Hepatocyte (in vitro differentiated cells): ENCODE measurements at regions not wholly inside any gene's neighbourhood (a gene's known extent, or its start where the extent isn't known, plus 50 kb on each side); places are given as distances from the start of the nearest gene placed in this dataset.

Source experiments
- DNase-seq: peaks from one replicate; pipeline ENCODE4 v3.0.0-alpha.2; 2016; ENCODE audit warnings: low spot score
- H2AFZ ChIP-seq: fragments of 200-600 bp; sonication (generic); 2 replicates; pipeline ENCODE4 v1.6.0; 2016; ENCODE audit warnings: antibody characterized with exemption, mild to moderate bottlenecking
- H3K27ac ChIP-seq: fragments of 200-600 bp; sonication (generic); 2 replicates; pipeline ENCODE4 v1.5.1; 2016; ENCODE audit warnings: mild to moderate bottlenecking
- H3K27me3 ChIP-seq: fragments of 200-600 bp; sonication (generic); 2 replicates; pipeline ENCODE4 v1.6.1; 2016
- H3K36me3 ChIP-seq: fragments of 200-600 bp; sonication (generic); replicated peaks from 2 replicates; pipeline ENCODE4 v1.5.1; 2016; ENCODE audit warnings: low read depth; ENCODE audit not compliant: insufficient read depth
- H3K4me1 ChIP-seq: fragments of 200-600 bp; sonication (generic); 2 replicates; pipeline ENCODE4 v1.5.1; 2016; ENCODE audit warnings: mild to moderate bottlenecking, moderate library complexity; ENCODE audit not compliant: insufficient read depth
- H3K4me2 ChIP-seq: fragments of 200-600 bp; sonication (generic); 2 replicates; pipeline ENCODE4 v1.6.0; 2016
- H3K4me3 ChIP-seq: fragments of 200-600 bp; sonication (generic); 2 replicates; pipeline ENCODE4 v1.5.1; 2016; ENCODE audit warnings: mild to moderate bottlenecking
- H3K79me2 ChIP-seq: fragments of 200-600 bp; sonication (generic); 2 replicates; pipeline ENCODE4 v1.6.0; 2017; ENCODE audit warnings: mild to moderate bottlenecking
- H3K9me2 ChIP-seq: fragments of 200-600 bp; sonication (generic); replicated peaks from 2 replicates; pipeline ENCODE4 v1.6.0; 2017; ENCODE audit warnings: mild to moderate bottlenecking; ENCODE audit not compliant: insufficient read depth
- H3K9me3 ChIP-seq: fragments of 200-600 bp; sonication (generic); 2 replicates; pipeline ENCODE4 v1.5.1; 2016; ENCODE audit warnings: low read depth, mild to moderate bottlenecking
- H4K20me1 ChIP-seq: fragments of 200-600 bp; sonication (generic); 2 replicates; pipeline ENCODE4 v1.6.0; 2016; ENCODE audit warnings: mild to moderate bottlenecking; ENCODE audit not compliant: insufficient read depth, poor library complexity, severe bottlenecking
- EZH2 ChIP-seq: fragments of 200-600 bp; sonication (generic); IDR thresholded peaks from 2 replicates; pipeline ENCODE4 v1.6.1; 2016; ENCODE audit warnings: antibody characterized with exemption, mild to moderate bottlenecking, borderline replicate concordance
- EZH2phosphoT487 ChIP-seq: fragments of 200-600 bp; sonication (generic); IDR thresholded peaks from one replicate; pipeline ENCODE4 v1.6.1; 2018; ENCODE audit warnings: antibody characterized with exemption, mild to moderate bottlenecking, low read depth, moderate library complexity; ENCODE audit not compliant: unreplicated experiment, severe bottlenecking
- WGBS: methylation state at CpG from one replicate; pipeline ENCODE4 v1.1.6; 2016; ENCODE audit warnings: low lambda C conversion rate; ENCODE audit errors: missing lambda C conversion rate; 5-methylcytosine and 5-hydroxymethylcytosine counted together
- TF ChIP-seq, protein P1 (sequence below): fragments of 200-600 bp; sonication (generic); IDR thresholded peaks from 2 replicates; pipeline ENCODE4 v1.5.1; 2016; ENCODE audit warnings: antibody characterized with exemption, mild to moderate bottlenecking; ENCODE audit not compliant: poor library complexity

DNA sequence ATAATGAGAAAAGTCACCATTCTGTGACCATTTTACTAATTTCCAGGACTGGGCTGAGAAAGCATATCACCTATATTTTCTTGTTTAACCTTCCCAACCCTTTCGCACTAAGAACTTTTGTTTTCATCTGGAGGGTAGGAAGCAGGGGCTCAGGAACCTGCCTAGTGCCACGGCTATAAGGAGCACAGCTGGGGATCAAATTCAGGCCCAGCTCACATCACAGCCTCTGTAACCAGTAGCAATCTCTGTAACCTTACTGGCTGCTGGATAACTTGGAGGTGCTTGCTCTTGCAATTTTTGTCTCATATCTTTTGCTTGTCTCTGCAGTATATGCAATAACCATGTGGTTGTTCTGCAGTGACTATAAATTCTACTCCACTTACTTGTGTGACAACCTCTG is 62.0 kb downstream of the PABIR2 start:
- Histone ChIP-seq H3K9me3 (no peaks in the 10 kb centered on the region), H3K27me3 (no peaks in the 10 kb centered on the region), H3K36me3 (no peaks in the 10 kb centered on the region), H2AFZ (no peak overlapping the region), H3K27ac (peak overlapping the region; percentile 27), H3K4me1 (peaks cover 13% of the 10 kb centered on the region), H3K4me3 (no peak overlapping the region), H3K9me2 (no peaks in the 10 kb centered on the region), H4K20me1 (no peaks in the 10 kb centered on the region), H3K79me2 (no peaks in the 10 kb centered on the region), H3K4me2 (no peak overlapping the region)
- no peak for TF ChIP-seq EZH2
- TF ChIP-seq, protein P1, sequence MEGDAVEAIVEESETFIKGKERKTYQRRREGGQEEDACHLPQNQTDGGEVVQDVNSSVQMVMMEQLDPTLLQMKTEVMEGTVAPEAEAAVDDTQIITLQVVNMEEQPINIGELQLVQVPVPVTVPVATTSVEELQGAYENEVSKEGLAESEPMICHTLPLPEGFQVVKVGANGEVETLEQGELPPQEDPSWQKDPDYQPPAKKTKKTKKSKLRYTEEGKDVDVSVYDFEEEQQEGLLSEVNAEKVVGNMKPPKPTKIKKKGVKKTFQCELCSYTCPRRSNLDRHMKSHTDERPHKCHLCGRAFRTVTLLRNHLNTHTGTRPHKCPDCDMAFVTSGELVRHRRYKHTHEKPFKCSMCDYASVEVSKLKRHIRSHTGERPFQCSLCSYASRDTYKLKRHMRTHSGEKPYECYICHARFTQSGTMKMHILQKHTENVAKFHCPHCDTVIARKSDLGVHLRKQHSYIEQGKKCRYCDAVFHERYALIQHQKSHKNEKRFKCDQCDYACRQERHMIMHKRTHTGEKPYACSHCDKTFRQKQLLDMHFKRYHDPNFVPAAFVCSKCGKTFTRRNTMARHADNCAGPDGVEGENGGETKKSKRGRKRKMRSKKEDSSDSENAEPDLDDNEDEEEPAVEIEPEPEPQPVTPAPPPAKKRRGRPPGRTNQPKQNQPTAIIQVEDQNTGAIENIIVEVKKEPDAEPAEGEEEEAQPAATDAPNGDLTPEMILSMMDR: no peak
- TF ChIP-seq EZH2phosphoT487: no peak
- DNase-seq: no peak
- WGBS: 62% methylated on average over 2 of the region's 2 CpGs

DNA sequence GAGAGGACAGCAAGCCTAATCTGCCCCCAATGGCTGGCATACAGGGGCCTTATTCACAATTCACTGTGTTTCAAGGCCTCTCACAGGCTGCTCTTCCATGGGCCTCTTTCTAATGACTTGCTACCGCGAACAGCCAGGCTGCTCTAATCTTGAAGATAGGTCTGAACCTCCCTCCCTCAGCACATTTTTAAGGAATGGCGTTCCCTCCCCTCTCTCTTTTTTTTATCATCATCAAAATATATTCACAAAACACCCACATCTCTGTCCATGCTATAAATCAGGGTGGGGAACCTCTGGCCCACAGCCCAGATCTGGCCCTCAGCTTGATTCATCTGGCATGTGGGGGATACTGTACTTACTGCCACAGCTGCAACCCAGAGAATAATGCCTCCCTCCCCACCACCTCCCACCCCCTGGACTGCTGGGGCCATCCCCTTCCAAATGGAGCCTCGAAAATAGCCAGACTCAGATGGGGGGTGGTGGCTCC is 62.5 kb downstream of the PABIR2 start:
- Histone ChIP-seq H3K27ac (peak overlapping the region; percentile 66), H3K9me2 (no peaks in the 10 kb centered on the region), H3K79me2 (no peaks in the 10 kb centered on the region), H3K4me3 (no peak overlapping the region), H3K4me1 (peaks cover 13% of the 10 kb centered on the region), H3K36me3 (no peaks in the 10 kb centered on the region), H3K4me2 (no peak overlapping the region), H3K27me3 (no peaks in the 10 kb centered on the region), H4K20me1 (no peaks in the 10 kb centered on the region), H2AFZ (no peak overlapping the region), H3K9me3 (no peaks in the 10 kb centered on the region)
- WGBS: 51% methylated on average over 4 of the region's 4 CpGs
- no peak for DNase-seq
- TF ChIP-seq, protein P1: no peak
- TF ChIP-seq EZH2phosphoT487: no peak

DNA sequence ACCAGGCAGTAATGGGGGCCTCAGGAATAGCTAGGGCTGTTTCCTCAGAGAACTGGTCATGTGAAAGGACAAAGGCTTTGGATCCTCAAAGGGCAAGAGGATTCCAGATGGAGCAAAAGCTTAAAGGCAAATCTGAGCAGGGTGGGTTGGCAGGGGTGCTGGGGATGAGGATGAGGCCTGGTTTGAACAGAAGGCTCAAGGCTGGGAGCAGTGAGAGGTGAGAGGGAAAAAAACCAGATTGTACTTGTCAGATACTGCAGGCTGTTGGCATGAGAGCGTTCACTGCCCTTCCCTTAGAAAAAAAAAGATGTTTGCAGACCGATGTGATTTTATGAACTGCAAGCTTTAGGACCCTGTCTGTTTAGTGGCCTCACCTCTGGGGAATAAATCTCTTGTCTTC is 63.4 kb downstream of the PABIR2 start:
- Histone ChIP-seq H3K4me1 (peaks cover 13% of the 10 kb centered on the region), H3K9me3 (no peaks in the 10 kb centered on the region), H3K27ac (peak overlapping the region; percentile 66), H2AFZ (no peak overlapping the region), H3K9me2 (no peaks in the 10 kb centered on the region), H3K36me3 (no peaks in the 10 kb centered on the region), H3K27me3 (no peaks in the 10 kb centered on the region), H3K4me3 (no peak overlapping the region), H3K4me2 (no peak overlapping the region), H3K79me2 (no peaks in the 10 kb centered on the region), H4K20me1 (no peaks in the 10 kb centered on the region)
- no peak for DNase-seq
- WGBS: 54% methylated on average over 2 of the region's 2 CpGs
- TF ChIP-seq, protein P1: no peak
- TF ChIP-seq EZH2phosphoT487 (no peak), EZH2 (no peak)

DNA sequence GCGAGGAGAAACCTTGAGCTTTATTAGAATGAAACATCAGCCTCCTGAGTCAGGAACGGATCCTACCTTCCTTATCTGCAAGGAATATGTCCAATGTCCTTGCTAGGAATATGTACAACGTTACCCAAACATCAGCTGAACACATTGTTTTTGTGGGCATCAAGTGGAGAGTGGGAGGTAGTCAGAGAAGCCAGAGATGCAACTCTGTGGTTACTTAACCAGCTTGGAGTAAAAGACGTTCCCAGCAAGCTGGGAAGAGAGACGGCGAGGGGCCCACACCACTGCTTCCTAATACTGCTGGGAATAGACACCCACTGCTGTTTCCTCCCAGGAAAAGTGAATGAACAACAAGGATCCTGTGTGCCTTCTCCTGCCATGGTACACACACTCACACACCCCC is 64.3 kb downstream of the PABIR2 start:
- Histone ChIP-seq H3K27ac (peak overlapping the region; percentile 66), H3K9me2 (no peaks in the 10 kb centered on the region), H3K79me2 (no peaks in the 10 kb centered on the region), H3K9me3 (no peaks in the 10 kb centered on the region), H3K27me3 (no peaks in the 10 kb centered on the region), H3K4me3 (no peak overlapping the region), H3K36me3 (no peaks in the 10 kb centered on the region), H3K4me2 (no peak overlapping the region), H3K4me1 (peaks cover 13% of the 10 kb centered on the region), H4K20me1 (no peaks in the 10 kb centered on the region), H2AFZ (no peak overlapping the region)
- WGBS: 51% methylated on average over 6 of the region's 6 CpGs
- TF ChIP-seq EZH2phosphoT487: no peak
- TF ChIP-seq, protein P1: no peak
- TF ChIP-seq EZH2: no peak
- DNase-seq: no peak
